Activated T-helper 1 cell treated with anti-CD3 and anti-CD28 coated beads, Interleukin-12 subunit alpha, Interleukin-12 subunit beta, Interleukin-2, Interleukin-4 antibody, amounts not matched to agents 30 ng/mL and 10 ng/mL and 1 ng/mL, durations not matched to agents 14 hours and 24 hours and 36 hours (primary cell): ENCODE measurements at regions not wholly inside any gene's neighbourhood (a gene's known extent, or its start where the extent isn't known, plus 50 kb on each side); places are given as distances from the start of the nearest gene placed in this dataset.
A peak's percentile ranks its signal among the peaks of the same experiment; 100 is the strongest.

ENCODE experiments used
- DNase-seq: peaks from one replicate; pipeline ENCODE4 v3.0.0; 2021; ENCODE audit warnings: low spot score
- H3K27ac Mint-ChIP-seq: one replicate; pipeline ENCODE4 v1.8.0; 2021; ENCODE audit warnings: mild to moderate bottlenecking, mixed read lengths
- H3K27me3 Mint-ChIP-seq: one replicate; pipeline ENCODE4 v1.8.0; 2022; ENCODE audit warnings: mild to moderate bottlenecking, moderate library complexity, mixed read lengths; ENCODE audit not compliant: insufficient read depth
- H3K36me3 Mint-ChIP-seq: one replicate; pipeline ENCODE4 v1.8.0; 2021; ENCODE audit warnings: low read depth, mixed read lengths
- H3K4me1 Mint-ChIP-seq: one replicate; pipeline ENCODE4 v1.8.0; 2021; ENCODE audit warnings: low read depth, mixed read lengths
- H3K4me3 Mint-ChIP-seq: one replicate; pipeline ENCODE4 v1.8.0; 2021; ENCODE audit warnings: mild to moderate bottlenecking, moderate library complexity, mixed read lengths
- H3K9me3 Mint-ChIP-seq: one replicate; pipeline ENCODE4 v1.8.0; 2021; ENCODE audit warnings: mixed read lengths
- intact Hi-C: fragments of 100-400 bp; cut with micrococcal nuclease; formaldehyde crosslinking; loops from one replicate; pipeline ENCODE4 v1.15.1; 2024

DNA sequence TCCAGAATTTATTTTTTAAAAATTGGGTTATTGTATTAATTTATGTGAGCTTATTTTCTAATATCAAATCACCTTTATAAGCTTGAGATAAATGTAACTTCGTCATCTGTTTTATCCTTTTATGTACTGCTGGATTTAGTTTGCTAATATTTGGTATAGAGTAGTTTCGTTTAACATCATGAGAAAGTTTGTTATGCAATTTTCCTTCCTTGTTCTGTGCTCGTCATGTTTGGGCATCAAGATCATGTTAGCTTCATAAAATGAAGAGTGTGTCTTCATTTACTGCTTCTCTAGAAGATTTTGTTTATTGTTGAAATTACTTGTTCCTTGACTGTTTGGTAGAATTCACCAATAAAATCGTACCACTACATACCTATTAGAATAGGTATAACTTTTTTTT, 262.1 kb upstream of the SATB1 start:
- intact Hi-C loops, result no loop called here
- Mint-ChIP-seq H3K4me1 (peaks cover 45% of the 10 kb centered on the region), H3K27ac (no peak overlapping the region), H3K36me3 (peaks cover 30% of the 10 kb centered on the region), H3K27me3 (no peaks in the 10 kb centered on the region), H3K4me3 (no peak overlapping the region), H3K9me3 (peaks cover 22% of the 10 kb centered on the region)
- no peak for DNase-seq

DNA sequence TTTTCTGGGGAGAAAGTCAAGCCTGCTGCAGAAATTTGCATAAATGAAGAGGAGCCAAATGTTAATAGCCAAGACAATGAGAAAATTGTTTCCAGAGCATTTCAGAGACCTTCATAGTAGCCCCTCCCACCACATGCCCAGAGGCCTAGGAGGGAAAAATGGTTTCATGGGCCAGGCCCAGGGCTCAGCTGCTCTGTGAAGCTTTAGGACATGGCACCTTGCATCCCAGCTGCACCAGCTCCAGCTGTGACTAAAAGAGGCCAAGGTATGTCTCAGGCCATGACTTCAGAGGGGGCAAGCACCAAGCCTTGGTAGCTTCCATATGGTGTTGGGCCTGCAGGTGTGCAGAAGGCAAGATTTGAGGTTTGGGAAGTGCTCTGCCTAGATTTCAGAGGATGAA, 258.8 kb upstream of the SATB1 start:
- intact Hi-C loops, result no loop called here
- no peak overlapping the region for H3K27ac Mint-ChIP-seq
- H3K36me3 Mint-ChIP-seq, result peaks cover 30% of the 10 kb centered on the region
- peaks cover 73% of the 10 kb centered on the region for H3K4me1 Mint-ChIP-seq
- H3K9me3 Mint-ChIP-seq, result peaks cover 22% of the 10 kb centered on the region
- DNase-seq, result no peak
- H3K27me3 Mint-ChIP-seq, result no peaks in the 10 kb centered on the region
- H3K4me3 Mint-ChIP-seq, result no peak overlapping the region

DNA sequence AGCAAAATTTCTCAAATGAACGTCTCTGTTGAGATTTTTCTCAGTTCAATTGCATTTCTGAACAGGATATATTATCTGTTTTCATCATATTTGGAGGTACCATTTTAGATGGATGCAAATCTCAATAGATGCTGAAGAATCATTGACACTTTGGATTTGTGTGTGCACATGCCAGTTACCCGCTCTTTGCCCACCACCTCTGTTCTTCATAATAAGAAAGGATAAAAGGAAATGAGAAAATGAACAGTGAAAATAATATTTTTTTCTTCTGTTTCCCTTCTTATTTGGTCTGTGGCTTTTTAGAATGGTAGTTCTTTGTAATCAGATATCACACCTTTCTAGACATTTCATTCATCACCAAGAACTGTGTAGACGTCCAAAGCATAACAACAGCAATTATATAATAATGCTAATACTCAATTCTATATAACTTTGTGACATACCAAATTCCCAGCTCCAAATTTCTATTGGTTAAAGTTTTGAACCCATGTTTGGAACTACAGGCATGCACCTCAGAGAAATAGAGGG, 256.7 kb upstream of the SATB1 start:
- Mint-ChIP-seq H3K4me3 (peak overlapping the region; percentile 8), H3K27me3 (no peaks in the 10 kb centered on the region), H3K9me3 (peaks cover 32% of the 10 kb centered on the region), H3K27ac (peak overlapping the region; percentile 81), H3K4me1 (peaks cover 83% of the 10 kb centered on the region), H3K36me3 (peaks cover 32% of the 10 kb centered on the region)
- DNase-seq, result no peak
- intact Hi-C loops, result no loop called here

DNA sequence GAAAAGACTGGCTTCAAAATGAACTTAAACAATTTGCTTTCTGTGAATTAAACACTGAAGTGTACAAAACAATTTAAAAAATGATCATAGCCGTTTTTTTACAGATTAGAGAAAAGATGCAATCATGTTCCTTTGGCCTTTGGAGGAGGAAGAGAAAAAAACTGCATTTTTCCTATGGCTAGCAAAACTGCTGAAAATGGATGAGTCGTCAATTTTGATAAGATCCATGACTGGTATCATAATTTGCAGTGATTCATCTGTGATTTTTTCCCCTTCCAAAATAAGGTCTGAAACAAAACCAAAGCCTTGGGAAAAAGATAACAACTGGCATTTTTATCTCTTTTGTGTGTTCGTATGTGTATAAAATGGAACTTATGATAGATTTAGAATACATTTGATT, 255.6 kb upstream of the SATB1 start:
- intact Hi-C loops, result no loop called here
- Mint-ChIP-seq H3K27ac (peak overlapping the region; percentile 81), H3K4me3 (no peak overlapping the region), H3K4me1 (peaks cover 89% of the 10 kb centered on the region), H3K9me3 (peaks cover 29% of the 10 kb centered on the region), H3K27me3 (no peaks in the 10 kb centered on the region), H3K36me3 (peaks cover 29% of the 10 kb centered on the region)
- DNase-seq, result no peak

GRCh38 chr3:18679238-18679637, 254.1 kb upstream of the SATB1 start:
- peak overlapping the region; percentile 19 for H3K4me3 Mint-ChIP-seq
- H3K9me3 Mint-ChIP-seq, result peaks cover 22% of the 10 kb centered on the region
- H3K4me1 Mint-ChIP-seq, result peaks cover 89% of the 10 kb centered on the region
- no peaks in the 10 kb centered on the region for H3K27me3 Mint-ChIP-seq
- H3K27ac Mint-ChIP-seq, result peak overlapping the region; percentile 77
- intact Hi-C loops, result loop anchor here (1.0 to 5.0 kb wide), 10 partner anchors 19 to 310 kb away; no protein-coding TSS in a partner anchor
- peak; percentile 62 for DNase-seq
- peaks cover 29% of the 10 kb centered on the region for H3K36me3 Mint-ChIP-seq

DNA sequence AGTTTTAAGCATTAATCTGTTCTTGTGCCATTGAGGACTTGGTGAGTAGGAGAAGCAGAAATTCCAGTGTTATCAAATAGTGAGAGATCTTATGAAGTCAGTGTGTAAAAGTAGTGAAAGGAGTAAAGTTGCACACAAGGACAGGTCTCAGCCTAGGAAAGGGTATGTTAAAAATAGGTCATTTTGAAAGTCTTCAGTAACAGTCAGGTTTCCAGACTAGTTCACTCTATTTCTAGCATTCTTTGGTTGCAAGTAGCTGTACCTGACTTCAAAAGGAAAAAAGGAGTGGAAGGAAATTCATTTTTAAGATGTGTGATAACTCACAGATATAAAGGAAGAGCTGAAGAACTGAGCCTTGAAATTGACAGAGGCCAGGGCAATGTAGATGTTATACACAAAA, 250.1 kb upstream of the SATB1 start:
- Mint-ChIP-seq H3K4me1 (peaks cover 91% of the 10 kb centered on the region), H3K9me3 (peaks cover 14% of the 10 kb centered on the region), H3K36me3 (peaks cover 18% of the 10 kb centered on the region), H3K27ac (peak overlapping the region; percentile 67), H3K27me3 (no peaks in the 10 kb centered on the region), H3K4me3 (peak overlapping the region; percentile 49)
- intact Hi-C loops, result loop anchor here (5.0 kb wide), 1 partner anchor 173 kb away; no protein-coding TSS in a partner anchor
- no peak for DNase-seq

GRCh38 chr3:18672561-18672960, 247.4 kb upstream of the SATB1 start:
- Mint-ChIP-seq H3K9me3 (peaks cover 15% of the 10 kb centered on the region), H3K27me3 (no peaks in the 10 kb centered on the region), H3K27ac (peak overlapping the region; percentile 83), H3K4me3 (peak overlapping the region; percentile 61), H3K4me1 (peaks cover 83% of the 10 kb centered on the region), H3K36me3 (peaks cover 17% of the 10 kb centered on the region)
- intact Hi-C loops, result no loop called here
- DNase-seq, result no peak

DNA sequence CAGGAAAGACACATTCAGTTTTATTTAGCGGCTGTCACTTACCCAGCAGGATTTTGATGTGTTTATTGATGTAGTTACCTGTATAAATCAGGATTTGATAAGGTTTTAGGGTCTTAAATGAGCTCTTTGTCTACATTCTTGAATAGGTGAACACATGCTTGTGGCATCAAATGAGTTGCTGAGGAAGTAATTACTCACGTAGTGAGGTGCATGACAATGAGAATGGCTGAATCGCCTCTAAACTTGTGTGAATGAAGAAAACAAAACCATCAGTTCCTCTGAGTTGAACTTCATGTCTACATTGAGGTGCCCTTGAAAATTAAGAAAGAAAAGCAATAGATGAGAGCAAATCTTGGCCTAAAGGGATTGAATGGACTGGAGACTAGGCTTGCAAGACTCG, 245.6 kb upstream of the SATB1 start:
- peaks cover 11% of the 10 kb centered on the region for H3K36me3 Mint-ChIP-seq
- peaks cover 67% of the 10 kb centered on the region for H3K4me1 Mint-ChIP-seq
- no peaks in the 10 kb centered on the region for H3K27me3 Mint-ChIP-seq
- H3K27ac Mint-ChIP-seq, result peak overlapping the region; percentile 72
- DNase-seq, result no peak
- intact Hi-C loops, result no loop called here
- H3K4me3 Mint-ChIP-seq, result peak overlapping the region; percentile 40
- peaks cover 10% of the 10 kb centered on the region for H3K9me3 Mint-ChIP-seq

DNA sequence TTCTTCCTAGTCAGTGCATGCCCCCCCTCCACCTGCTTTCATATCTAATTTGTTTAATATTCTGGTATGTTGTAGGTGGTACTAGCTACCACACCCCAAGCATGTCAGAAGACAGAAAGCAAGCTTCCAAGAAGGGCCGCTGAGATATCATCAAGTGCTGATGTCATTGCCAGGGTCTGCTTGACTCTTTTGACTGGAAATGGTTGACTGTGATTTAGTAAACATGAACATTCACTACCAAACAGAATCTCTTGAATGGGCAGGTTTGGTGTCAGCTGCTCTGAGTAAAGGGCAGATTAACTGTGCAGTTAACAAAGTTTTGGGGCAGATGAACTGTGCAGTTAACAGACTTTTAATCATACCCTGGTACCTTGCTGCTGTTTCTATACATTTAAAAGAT, 244.2 kb upstream of the SATB1 start:
- intact Hi-C loops, result loop anchor here (1.0 kb wide), 1 partner anchor 8 kb away; no protein-coding TSS in a partner anchor
- H3K27me3 Mint-ChIP-seq, result no peaks in the 10 kb centered on the region
- H3K9me3 Mint-ChIP-seq, result peaks cover 10% of the 10 kb centered on the region
- peaks cover 62% of the 10 kb centered on the region for H3K4me1 Mint-ChIP-seq
- peak overlapping the region; percentile 30 for H3K4me3 Mint-ChIP-seq
- H3K27ac Mint-ChIP-seq, result peak overlapping the region; percentile 66
- peak; percentile 28 for DNase-seq
- H3K36me3 Mint-ChIP-seq, result peaks cover 6% of the 10 kb centered on the region

DNA sequence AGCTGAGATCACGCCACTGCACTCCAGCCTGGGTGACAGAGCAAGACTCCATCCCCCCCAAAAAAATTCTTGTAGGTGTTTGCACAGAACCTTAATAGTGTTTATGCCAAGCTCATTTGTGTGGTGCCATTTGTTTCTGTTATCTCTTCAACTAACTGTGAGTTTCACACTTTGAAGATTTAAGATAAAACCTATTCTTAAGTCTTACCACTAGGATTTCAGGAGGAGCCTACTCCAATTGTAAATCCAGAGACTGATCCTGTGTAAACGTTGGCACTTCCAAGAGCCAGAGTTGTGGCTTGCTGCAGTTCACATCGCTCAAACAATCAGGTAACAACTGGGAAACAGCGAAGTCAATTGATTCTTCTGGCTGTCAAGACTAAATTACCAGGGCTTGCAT, 242.4 kb upstream of the SATB1 start:
- peaks cover 54% of the 10 kb centered on the region for H3K4me1 Mint-ChIP-seq
- H3K36me3 Mint-ChIP-seq, result peaks cover 9% of the 10 kb centered on the region
- no peaks in the 10 kb centered on the region for H3K27me3 Mint-ChIP-seq
- peaks cover 10% of the 10 kb centered on the region for H3K9me3 Mint-ChIP-seq
- no peak overlapping the region for H3K4me3 Mint-ChIP-seq
- DNase-seq, result no peak
- intact Hi-C loops, result no loop called here
- H3K27ac Mint-ChIP-seq, result no peak overlapping the region

GRCh38 chr3:18666655-18667054, 241.5 kb upstream of the SATB1 start:
- peaks cover 15% of the 10 kb centered on the region for H3K36me3 Mint-ChIP-seq
- H3K27me3 Mint-ChIP-seq, result no peaks in the 10 kb centered on the region
- intact Hi-C loops, result no loop called here
- peaks cover 19% of the 10 kb centered on the region for H3K9me3 Mint-ChIP-seq
- DNase-seq, result no peak
- H3K4me1 Mint-ChIP-seq, result peaks cover 53% of the 10 kb centered on the region
- H3K4me3 Mint-ChIP-seq, result no peak overlapping the region
- no peak overlapping the region for H3K27ac Mint-ChIP-seq

GRCh38 chr3:18660059-18660458, 234.9 kb upstream of the SATB1 start:
- peak overlapping the region; percentile 4 for H3K27ac Mint-ChIP-seq
- H3K4me3 Mint-ChIP-seq, result no peak overlapping the region
- no peaks in the 10 kb centered on the region for H3K27me3 Mint-ChIP-seq
- intact Hi-C loops, result loop anchor here (1.0 kb wide), 3 partner anchors 11 to 53 kb away; no protein-coding TSS in a partner anchor
- H3K9me3 Mint-ChIP-seq, result peaks cover 18% of the 10 kb centered on the region
- H3K36me3 Mint-ChIP-seq, result peaks cover 18% of the 10 kb centered on the region
- peaks cover 79% of the 10 kb centered on the region for H3K4me1 Mint-ChIP-seq
- no peak for DNase-seq

DNA sequence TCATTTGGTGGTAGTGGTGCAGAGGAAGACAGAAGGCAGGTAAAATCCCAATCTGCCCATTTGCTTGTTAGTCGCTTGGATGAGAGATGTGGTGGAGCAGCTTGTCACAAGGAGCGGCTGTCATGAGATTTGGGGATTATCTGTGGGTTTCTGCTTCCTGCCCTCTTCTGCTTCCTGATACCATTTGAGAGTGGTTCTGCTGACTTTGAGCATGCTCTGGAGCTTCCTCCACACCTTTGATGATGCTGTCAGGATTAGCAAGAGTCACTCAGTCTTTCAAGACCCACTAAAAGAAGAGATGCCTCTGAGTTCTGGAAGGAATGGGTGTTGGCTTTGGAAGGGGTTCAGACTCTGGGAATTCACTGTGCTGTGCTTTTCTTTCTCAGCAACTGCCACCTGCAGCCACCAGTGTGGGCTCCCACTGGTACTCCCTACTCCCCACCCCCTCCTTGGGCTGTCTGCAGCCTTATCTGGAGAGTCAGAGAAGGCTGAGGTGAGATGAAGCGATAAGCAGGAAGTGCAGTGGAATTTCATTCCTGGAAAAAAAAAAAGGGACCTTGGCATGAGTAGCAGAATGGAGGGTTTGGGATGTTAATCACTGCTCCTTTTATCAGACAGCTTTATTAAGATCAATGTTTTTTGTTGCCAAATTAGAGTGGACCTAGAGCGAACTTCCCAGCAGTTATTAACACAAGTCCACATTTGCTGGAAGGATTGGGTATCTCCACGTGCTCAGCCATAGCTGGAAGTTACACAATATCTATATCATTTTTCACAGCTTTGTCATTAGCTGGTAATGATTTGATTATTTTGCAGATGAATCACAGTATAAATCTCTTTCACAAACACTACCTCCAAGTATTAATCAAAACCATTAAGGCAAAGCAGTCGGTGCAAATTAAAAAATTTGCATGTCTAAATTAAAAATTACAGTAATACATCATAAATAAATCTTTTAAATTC, 233.0 kb upstream of the SATB1 start:
- Mint-ChIP-seq H3K27ac (peak overlapping the region; percentile 57), H3K4me1 (peaks cover 85% of the 10 kb centered on the region), H3K36me3 (peaks cover 22% of the 10 kb centered on the region), H3K4me3 (peak overlapping the region; percentile 56), H3K9me3 (peaks cover 22% of the 10 kb centered on the region), H3K27me3 (no peaks in the 10 kb centered on the region)
- intact Hi-C loops, result no loop called here
- peak; percentile 28 for DNase-seq
